Fibroblast of the conjunctiva (primary cell): ENCODE measurements at regions not wholly inside any gene's neighbourhood (a gene's known extent, or its start where the extent isn't known, plus 50 kb on each side); places are given as distances from the start of the nearest gene placed in this dataset.
A peak's percentile ranks its signal among the peaks of the same experiment; 100 is the strongest.
"Not testable (repeated sequence)": the region's sequence is repeated elsewhere in the genome, so short reads cannot be mapped to it uniquely, and the experiment has no call there.

ENCODE experiments used
- DNase-seq: peaks from one replicate; pipeline ENCODE4 v3.0.0-alpha.2; 2010; ENCODE audit warnings: low read depth

DNA sequence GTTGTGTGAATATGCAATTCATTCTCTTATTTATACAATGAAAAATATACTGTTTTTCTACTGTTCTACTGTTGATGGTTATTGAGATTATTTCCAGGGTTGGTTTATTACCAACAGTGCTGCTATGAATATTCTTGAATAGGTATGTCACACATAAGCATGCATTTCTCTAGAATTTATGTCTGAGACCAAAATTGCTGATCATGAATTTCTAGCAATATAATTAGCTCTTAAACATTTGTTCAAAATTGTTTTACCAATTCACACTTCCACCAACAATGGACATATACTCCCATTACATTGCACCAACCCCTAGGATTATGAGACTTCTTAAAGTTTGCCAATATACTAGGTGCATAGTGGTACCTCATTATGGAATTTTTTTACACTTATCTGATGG is 164.1 kb upstream of the KCNQ5 start:
- DNase-seq = no peak

DNA sequence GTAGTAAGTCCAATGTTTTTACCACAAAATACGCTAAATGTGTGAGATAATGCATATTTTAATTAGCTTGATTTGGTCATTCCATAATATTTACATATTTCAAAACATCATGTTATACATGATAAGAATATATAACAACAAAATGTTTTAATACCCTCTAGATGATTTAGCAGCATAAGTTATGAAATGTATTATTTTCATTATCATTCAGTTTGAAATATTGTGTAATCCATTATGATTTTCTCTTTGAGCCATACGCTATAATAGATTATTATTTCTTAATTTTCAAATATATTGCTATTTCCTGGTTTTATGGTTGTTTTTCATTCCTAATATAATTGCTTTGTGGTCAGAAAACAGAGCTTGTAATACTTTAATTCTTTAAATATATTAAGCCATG is 163.3 kb upstream of the KCNQ5 start:
- no peak for DNase-seq

GRCh38 chr6:72461144-72461543 is 160.7 kb upstream of the KCNQ5 start:
- DNase-seq = peak; percentile 6

- no peak for DNase-seq
These were observed 157.6 kb upstream of the KCNQ5 start for GRCh38 chr6:72464246-72464645.

DNA sequence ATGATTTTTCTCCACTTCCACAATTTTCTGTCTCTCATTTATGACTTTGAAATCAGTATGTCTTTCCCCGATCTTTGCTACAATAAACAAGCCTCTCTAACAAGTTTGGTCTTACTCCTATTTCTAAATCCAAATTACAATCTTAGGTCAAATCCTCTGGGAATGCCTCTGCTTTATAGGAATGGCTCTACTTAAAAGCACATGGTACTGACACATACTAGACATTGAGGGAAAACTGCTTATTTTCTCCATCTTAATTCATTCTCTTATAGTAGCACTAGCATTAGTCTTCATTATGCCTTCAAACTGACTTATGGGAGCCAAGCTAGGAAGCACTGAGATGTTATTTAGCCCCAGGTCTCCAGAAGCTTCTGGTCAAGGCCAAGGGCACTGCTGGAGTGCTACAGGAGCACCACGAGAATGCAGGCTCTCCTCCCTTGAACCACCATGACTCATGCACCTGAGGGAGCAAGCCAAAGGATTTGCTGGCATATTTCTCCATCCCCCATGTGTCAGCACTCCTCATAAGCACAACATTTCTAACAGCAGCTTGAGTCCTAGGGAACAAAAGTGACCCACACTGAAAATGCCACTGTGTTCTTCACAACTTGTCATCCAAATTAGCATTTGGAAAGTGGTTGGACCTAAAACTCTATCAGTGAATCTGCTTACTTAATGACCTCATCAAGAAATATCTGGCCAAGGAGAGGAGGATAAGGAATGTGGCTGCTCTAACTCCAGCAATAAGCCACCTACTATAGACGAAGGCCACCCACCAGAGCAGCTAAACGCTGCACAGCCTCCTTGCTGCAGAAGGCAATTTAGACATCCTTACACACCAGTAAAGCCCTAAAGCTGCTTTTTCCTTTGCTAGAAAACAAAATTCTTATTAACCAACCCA is 156.8 kb upstream of the KCNQ5 start:
- DNase-seq = peak; percentile 34

- DNase-seq = no peak
These were observed 155.4 kb upstream of the KCNQ5 start for GRCh38 chr6:72466471-72466870.

DNA sequence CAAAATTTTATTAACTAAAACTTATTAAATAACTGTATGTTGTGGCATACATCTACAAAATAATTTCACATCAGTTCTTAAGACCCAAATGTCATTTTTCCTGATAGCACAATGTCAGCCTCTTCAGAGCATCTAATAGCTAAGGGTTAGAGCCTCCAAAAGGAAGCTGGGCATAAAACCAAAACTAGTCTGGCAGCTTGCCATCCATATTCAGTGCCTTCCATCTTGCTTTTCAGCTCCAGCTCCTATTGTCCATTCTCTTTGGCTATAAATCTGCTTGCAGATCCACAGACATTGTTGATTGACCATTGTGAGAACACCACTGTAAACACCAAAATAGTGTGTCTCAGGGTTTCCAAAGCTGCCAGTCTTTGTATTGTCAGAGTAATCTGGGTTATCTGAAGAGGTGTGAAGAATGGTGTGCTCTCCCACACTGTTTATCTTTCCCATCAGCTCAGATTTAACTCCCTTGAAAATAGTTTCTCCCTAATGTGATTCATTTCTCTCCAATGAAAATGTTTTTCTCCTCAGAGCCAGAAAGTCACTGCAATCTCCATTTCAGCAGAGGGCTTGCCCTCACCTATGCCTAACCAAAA is 154.8 kb upstream of the KCNQ5 start:
- no peak for DNase-seq

- not testable (repeated sequence) for DNase-seq
These were observed 152.4 kb upstream of the KCNQ5 start for GRCh38 chr6:72469406-72469983.

- no peak for DNase-seq
These were observed 145.8 kb upstream of the KCNQ5 start for GRCh38 chr6:72476051-72476450.

DNA sequence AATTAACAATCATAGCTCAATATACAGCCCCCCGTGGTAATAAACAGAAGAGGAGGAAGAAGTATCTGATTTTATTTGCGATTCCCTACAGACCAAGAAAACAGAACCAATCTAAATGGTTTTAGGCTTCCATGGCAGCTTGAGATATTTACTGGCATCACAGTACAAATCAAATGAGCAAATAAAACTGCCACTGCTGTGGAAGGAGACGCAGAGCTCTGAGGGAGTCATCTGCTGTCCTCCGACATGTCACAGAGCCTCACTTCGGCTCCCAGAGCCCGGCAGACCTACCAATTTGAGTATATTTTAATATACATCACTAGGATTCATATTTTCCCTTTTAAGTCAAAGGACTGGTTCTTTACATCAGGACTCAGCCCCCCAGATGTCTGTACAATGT is 145.2 kb upstream of the KCNQ5 start:
- no peak for DNase-seq

DNA sequence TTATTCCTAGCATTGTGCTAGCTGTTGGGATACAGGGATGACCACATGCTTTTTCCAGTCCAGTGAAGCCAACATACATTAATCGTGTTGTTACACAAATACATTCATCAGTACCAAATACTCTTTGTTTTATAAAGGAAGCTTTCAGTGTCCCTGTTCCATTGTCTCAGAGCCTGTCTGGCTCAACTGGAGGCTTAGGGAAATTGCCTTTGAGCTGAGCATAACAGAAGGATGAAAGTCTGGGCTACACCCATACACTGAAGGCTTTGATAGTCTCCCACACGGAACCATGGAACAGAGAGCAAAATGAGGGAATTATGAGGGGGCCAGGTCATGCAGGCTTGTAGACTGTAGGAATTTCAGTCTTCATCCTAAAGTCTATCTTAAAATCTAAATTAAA is 126.4 kb upstream of the KCNQ5 start:
- DNase-seq = no peak

DNA sequence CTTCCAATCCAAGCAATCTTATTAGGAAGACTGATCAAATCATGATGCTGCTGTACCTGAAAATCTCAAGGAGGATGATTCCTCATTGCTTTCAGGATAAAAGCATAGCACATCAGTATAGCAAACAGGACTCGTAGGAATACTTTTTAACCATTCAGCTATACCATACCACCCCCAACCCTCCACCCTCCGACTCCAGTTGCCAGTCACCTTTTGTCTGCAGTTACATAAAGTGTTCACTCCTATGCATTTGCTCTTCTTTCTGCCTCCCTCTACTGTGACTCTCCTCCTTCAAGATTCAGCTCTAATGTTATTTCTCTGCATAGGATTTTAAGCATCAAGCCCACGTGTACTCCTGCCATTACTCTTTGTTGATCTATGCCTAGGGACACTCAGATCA is 124.7 kb upstream of the KCNQ5 start:
- DNase-seq = no peak

DNA sequence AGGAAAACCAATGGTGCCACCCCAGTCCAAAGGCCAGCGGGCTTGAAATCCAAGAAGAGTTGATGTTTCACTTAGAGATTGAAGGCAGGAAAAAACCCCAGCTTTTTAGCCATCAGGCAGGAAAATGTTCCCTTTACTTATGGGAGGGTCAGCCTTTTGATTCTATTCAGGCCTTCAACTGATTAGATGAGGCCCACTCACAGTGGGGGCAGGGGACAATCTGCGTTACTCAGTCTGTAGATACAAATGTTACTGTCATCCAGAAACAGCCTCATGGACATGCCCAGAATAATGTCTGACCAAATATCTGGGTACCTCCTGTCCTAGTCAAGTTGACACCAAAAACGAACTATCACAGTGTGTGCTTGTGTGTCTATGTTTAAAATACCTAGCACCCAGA is 121.2 kb upstream of the KCNQ5 start:
- DNase-seq = no peak

DNA sequence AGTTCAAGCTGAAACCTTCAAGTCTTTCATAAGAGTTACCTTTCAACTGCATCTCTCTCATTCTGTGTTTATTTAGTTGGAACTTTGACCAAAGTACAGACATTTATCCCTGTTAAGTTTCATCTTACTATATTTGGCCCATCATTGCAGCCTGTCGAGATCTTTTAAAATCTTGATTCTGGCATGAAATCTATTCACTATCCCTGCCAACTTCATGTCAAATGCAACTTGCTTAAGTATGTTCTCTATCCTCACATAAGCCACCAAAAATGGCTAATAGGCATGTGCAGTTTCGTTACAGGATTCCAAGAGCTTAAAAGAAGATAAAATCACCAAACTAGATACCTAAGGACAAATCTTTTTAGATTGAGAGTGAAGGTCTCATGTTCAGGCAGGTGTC is 117.5 kb upstream of the KCNQ5 start:
- DNase-seq = no peak

DNA sequence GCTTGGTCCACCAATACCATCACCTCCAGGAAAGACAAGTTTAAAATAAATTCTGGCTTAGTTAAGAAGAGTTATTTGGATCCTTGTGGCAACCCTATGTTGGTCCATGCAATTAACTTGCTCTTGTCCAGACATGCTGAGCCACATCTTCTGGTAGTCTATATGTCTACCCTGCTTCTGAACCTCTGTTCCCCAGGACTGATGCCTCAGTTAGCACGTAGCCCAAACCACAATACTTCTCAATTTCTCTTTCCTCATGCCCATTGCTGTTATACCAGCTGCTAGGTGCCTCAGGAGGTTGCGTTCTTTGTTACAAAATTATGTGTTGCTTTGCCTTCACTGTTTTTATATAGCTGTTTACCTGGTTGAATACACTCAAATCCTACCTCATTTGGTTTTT is 116.4 kb upstream of the KCNQ5 start:
- no peak for DNase-seq

DNA sequence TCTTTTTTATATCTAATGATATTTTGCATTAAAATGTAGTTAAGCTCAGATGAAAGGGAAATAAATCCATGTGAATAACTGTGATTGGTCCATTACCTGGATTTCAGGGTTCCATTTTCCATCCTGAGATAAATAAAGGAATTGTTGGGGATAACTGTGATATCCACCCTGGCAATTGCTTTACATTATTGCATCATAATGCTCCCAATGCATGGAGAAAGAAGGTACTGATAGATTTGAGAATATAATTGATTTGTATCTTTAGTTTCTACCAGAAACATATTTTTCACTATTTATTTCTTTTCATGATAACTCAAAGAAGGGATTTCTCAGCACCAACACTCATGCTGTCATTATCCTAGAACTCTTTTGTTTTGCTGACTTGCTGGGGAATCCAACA is 102.0 kb upstream of the KCNQ5 start:
- DNase-seq = no peak

GRCh38 chr6:72521684-72522083 is 100.2 kb upstream of the KCNQ5 start:
- no peak for DNase-seq

DNA sequence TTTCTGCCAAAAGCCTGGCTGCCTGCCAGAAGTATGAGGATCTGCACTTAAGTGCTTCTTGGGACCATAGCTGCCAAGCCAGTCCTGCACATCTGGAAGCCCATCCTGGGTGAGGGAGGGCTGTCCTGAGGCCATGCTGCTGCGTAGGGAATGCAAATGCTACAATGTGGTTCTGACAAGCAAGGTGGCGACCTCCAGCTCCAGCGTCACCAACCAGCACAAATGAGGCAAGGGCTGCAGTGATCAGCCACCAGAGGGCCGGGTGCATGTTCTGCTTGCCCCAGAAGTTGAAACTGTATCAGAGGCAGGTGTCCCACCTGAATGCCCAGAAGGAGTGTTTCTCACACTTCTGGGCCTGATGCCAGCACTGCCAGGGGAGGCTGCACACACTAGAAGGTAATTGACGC is 99.1 kb upstream of the KCNQ5 start:
- no peak for DNase-seq

DNA sequence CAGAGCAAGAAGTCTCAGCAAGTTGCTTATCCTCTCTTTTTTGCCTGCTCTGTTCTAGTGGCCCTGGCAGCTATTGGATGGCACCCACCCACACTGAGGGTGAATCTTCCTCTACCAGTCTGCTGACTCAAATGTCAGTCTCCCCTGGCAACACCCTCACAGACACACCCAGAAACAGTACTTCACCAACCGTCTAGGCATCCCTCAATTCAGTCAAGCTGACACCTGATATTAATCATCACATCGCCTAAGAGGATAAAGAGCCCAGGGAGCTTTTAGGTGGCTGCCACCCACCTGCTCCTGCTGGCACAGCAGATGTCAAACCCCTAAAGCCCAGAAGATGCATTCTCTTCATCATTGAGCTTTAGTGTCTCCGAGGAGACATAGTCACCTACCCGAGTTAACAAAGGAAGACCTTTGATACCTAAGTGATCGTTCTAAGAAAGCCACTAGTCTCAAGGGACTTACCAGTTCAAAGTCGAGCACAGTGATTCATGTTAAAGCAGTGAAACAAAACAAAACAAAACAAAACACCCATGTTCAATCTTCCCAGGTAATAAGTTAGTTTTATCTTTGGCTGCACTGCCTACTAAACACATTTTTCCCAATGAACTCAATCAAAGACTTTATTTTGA is 97.7 kb upstream of the KCNQ5 start:
- DNase-seq = no peak

DNA sequence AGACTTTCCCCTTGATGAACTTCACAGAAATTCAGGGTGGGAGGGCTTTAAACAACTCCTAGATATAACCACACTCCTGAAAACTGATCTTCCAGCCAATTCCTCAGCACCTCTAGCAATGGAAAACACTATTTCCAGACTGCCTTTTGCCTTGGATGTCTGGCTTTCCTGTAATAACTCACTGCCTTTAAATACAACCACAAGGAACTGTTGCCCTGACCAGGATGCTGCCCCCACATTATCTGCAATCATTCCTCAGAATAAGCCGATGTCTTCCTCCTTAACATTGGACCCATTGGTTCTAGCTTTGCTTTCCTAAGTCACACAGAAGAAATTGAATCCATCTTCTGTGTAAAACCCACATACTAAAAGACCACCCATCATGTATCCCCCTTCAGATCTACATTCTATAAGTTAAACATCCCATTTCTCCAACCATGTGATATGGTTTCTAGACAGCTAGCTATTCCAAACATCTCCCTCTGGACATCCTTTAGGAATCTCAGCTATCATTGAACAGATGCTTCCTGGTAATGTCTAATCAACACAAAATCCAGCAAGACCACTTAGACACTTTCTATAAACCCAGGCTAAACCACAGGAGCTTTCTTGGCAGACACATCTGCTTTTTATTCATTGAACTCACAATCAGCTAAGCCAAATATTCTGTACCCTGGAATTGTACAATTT is 95.9 kb upstream of the KCNQ5 start:
- no peak for DNase-seq

DNA sequence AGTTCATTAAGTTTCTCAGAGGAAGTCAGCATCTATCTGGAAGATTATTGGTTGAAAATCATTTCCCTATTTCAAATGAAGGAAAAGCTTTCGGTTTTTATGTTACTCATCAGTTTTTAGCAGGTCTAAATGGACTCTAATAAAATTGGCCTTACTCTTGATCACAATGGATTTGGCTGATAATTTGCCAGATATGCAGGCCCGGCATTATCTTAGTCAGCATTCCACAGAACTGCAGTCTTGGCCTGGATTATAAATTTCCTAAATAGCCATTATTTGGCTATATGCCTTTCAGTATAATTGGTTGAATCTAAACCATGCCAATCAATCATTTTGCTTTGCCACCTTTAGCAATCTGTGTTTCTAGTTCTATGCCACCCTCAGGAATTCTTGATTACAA is 91.7 kb upstream of the KCNQ5 start:
- DNase-seq = no peak

- DNase-seq = no peak
These were observed 91.1 kb upstream of the KCNQ5 start for GRCh38 chr6:72530750-72531149.
